ENCODE measurements at regions not wholly inside any gene's neighbourhood (a gene's known extent, or its start where the extent isn't known, plus 50 kb on each side); places are given as distances from the start of the nearest gene placed in this dataset.

GRCh38 chr2:195494451-195494850 is 162.6 kb upstream of the SLC39A10 start:
- TF ChIP-seq CTCF (IDR thresholded peaks at IDR 0.05) (no peak), ZFX (IDR thresholded peaks at IDR 0.05; ENCODE audit: borderline replicate concordance) (no peak)

Measured in 22Rv1 (cell line).